Keratinocyte (primary cell): ENCODE measurements at regions not wholly inside any gene's neighbourhood (a gene's known extent, or its start where the extent isn't known, plus 50 kb on each side); places are given as distances from the start of the nearest gene placed in this dataset.

ENCODE experiments used
- CTCF ChIP-seq, 3 experiments: IDR thresholded peaks in 1 of 3; conservative IDR thresholded peaks in 1 of 3; optimal IDR thresholded peaks in 1 of 3; 2 replicates in 2 of 3; 3 replicates in 1 of 3; pipeline versions ENCODE3 to v1.5.1; 2011; ENCODE audit warnings: low read length in 3 of 3, mild to moderate bottlenecking in 3 of 3, moderate library complexity in 2 of 3, control low read depth in 1 of 3, inconsistent platforms in 1 of 3; ENCODE audit not compliant: insufficient read depth in 2 of 3; ENCODE audit errors: extremely low read depth in 1 of 3
- EZH2 ChIP-seq: IDR thresholded peaks from one replicate; pipeline ENCODE4 v1.6.1; 2012; ENCODE audit warnings: inconsistent platforms, mild to moderate bottlenecking, low read length, moderate library complexity

GRCh38 chr6:117022774-117023173, 145.7 kb downstream of the RFX6 start:
- no peak for TF ChIP-seq EZH2
- no peak for TF ChIP-seq CTCF (optimal IDR thresholded peaks at IDR 0.05 in 1 of 3, IDR thresholded peaks at IDR 0.05 in 1 of 3, conservative IDR thresholded peaks at IDR 0.05 in 1 of 3; ENCODE audit: extremely low read depth in 1 of 3, insufficient read depth in 2 of 3, low read length in 3 of 3)
